ENCODE measurements at regions not wholly inside any gene's neighbourhood (a gene's known extent, or its start where the extent isn't known, plus 50 kb on each side); places are given as distances from the start of the nearest gene placed in this dataset.

DNA sequence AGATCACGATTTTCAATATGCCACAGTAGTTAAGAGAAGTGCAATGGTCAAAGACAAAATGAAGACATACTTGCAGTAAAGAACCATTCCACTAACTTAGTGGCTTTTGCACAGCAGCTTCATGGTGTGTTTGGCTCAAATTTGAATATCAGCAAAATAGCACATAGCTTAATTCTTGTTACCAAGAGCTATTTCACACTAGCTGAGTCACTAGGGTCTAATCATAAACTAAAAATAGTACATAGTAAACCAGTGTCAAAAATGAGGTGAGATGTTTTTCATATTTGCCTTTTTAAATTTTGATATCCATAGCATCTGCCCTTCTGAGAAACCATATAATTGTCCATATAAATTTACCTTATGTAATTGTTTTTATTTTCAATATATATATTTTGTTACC is 325.0 kb upstream of the LUZP2 start:
- TF ChIP-seq SNAI2 (CRISPR knock-in tag; IDR thresholded peaks at IDR 0.05), result no peak
- TF ChIP-seq ARNTL (CRISPR knock-in tag; IDR thresholded peaks at IDR 0.05; ENCODE audit: borderline replicate concordance, low read depth), result no peak
- no peak for TF ChIP-seq TCF4 (CRISPR knock-in tag; IDR thresholded peaks at IDR 0.05; ENCODE audit: borderline replicate concordance)
- TF ChIP-seq RARB (CRISPR knock-in tag; IDR thresholded peaks at IDR 0.05), result no peak
